Tibial nerve (tissue), 4 donors: ENCODE measurements at regions not wholly inside any gene's neighbourhood (a gene's known extent, or its start where the extent isn't known, plus 50 kb on each side); places are given as distances from the start of the nearest gene placed in this dataset.
"Not testable (repeated sequence)": the region's sequence is repeated elsewhere in the genome, so short reads cannot be mapped to it uniquely, and the experiment has no call there.

Experiments
- CTCF ChIP-seq, 5 experiments: fragments of 200-600 bp in 3 of 5; fragments of 450-650 bp in 2 of 5; sonication (generic) in 3 of 5; IDR thresholded peaks; one replicate each; pipeline ENCODE4 v1.5.1; 2016 to 2019; ENCODE audit warnings: antibody characterized with exemption in 5 of 5, mild to moderate bottlenecking in 3 of 5, moderate library complexity in 2 of 5
- EP300 ChIP-seq, 2 donors: sonication (generic); formaldehyde crosslinking; IDR thresholded peaks; one replicate each; pipeline ENCODE4 v1.6.1; 2017; ENCODE audit warnings: antibody characterized with exemption in 2 of 2, mild to moderate bottlenecking in 1 of 2
- POLR2A ChIP-seq, 2 donors: fragments of 450-650 bp; IDR thresholded peaks; one replicate each; pipeline ENCODE4 v1.6.1; 2017; ENCODE audit warnings: antibody characterized with exemption in 2 of 2, mild to moderate bottlenecking in 2 of 2, moderate library complexity in 2 of 2

GRCh38 chr6:144381499-144381898 is 96.4 kb downstream of the UTRN start:
- TF ChIP-seq POLR2A, CTCF, EP300 (IDR thresholded peaks at IDR 0.05): not testable (repeated sequence)
